NCI-H446 (cell line): ENCODE measurements at regions not wholly inside any gene's neighbourhood (a gene's known extent, or its start where the extent isn't known, plus 50 kb on each side); places are given as distances from the start of the nearest gene placed in this dataset.

Experiments used
- DNase-seq, 2 experiments: peaks; one replicate each; lab custom pipeline; 2025; lab: John Stamatoyannopoulos, UW

- DNase-seq = no peak
Measured at GRCh38 chr5:91283899-91284298, 99.2 kb downstream of the ARRDC3 start.

DNA sequence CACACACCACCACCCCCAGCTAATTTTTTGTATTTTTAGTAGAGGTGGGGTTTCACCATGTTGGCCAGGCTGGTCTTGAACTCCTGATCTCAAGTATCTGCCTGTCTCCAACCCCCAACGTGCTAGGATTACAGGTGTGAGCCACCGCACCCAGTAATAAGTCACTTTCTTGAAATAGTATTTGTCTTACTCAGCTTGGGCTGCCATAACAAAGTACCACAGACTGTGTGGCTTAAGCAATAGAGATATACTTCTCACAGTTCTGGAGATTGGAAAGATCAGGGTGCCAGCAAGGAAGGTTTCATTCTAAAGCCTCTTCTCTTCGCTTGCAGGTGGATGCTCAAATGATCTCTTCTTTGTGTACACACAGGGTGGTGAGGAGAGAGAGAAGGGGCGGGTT lies 99.8 kb downstream of the ARRDC3 start:
- no peak for DNase-seq

- no peak for DNase-seq
Measured at GRCh38 chr5:91282210-91282609, 100.9 kb downstream of the ARRDC3 start.

DNA sequence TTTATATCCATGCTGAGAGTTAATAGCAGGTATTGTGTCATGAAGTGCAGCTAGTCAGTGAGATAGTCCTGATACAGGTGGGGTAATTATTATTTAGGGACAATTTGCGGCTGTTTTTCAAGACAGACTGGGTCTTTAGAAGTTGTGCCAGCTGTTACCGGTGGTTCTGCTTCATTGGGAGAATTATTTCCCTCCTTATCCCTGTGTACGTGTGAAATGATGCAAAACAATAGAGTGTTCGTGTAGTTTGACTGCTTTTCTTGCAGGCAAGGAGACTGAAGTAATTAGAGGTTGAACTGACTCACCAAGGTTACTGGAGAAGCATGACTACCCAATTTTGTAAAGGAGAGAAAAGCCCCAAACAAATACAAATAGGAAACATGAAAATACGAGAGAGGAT lies 101.7 kb downstream of the ARRDC3 start:
- no peak for DNase-seq

DNA sequence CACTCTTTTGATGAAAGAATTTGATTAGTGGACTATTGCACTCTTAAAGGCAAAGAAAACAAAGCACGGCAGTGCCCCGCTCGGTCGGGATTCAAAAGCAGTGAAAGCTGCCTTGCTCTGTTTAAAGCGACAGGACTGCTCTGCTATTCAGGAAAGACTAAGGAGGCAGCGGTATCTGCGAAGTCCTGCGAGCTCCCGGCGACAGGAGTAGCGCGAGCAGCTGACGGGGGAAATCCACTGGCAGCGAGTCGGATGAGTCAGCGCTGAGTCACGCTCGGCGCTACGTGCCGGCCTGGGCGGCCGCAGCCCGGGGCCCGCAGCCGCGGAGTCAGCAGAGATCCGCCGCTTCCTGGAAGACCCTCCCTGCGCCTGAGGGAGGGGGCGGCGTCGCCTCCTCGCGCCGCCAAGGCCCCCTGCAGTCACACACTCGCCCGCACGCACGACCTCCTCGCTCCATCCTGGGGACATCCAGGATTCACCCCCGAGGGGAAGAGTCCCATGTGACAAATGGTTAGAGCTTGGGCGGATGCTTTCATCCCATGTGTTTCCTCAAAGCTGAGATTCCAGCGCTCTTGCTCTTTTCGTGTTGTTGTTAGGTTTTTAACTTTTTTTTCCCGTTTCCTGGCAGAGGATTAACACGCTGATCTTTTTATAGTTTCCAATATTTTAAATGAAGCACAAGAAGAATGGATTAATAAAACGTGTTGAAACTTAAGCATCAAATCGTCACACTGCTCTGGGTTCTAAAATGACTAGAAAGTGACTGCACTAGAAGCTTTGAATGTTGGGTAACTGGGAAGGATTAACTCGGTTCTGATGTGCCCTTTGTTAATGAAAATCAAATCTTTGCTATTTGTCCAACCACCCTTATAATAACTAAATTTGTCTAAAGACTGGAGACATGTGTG lies 102.5 kb downstream of the ARRDC3 start:
- DNase-seq = peak; percentile 73 to 91

- DNase-seq = no peak
Measured at GRCh38 chr5:91277840-91278239, 105.3 kb downstream of the ARRDC3 start.

- DNase-seq = peak in 1 of 2 experiments; percentile 9
Measured at GRCh38 chr5:91277093-91277626, 106.0 kb downstream of the ARRDC3 start.

DNA sequence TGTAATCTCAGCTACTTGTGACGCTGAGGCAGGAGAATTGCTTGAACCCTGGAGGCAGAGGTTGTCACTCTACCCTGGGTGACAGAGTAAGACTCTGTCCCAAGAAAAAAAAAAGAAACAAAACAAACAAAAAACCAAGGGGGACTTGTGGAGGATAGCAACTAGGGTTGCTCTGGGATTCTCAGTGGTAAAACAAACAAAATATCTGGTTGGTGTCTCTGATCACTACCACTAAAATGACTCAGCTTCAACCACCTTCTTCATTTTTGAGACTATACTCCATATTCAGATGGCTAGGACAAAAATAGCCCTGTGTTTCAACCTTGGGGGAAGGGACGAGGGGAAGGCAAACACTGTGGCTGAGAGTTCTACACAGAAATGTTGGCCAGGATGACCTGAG lies 110.3 kb downstream of the ARRDC3 start:
- no peak for DNase-seq

DNA sequence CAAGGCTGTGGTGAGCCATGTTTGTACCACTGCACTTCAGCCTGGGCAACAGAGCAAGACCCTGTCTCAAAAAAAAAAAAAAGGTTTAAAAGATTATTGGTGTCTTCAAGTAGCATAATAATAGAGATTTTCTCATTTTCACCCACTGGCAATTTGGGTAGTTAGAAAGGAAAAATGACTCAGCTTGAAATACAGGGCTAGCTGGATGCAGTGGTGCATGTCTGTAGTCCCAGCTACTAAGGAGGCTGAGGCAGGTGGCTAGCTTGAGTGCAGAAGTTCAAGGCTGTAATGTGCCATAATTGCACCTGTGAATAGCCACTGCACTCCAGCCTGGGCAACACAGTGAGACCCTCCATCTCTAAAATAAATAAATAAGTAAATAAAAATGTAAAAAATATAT lies 111.1 kb downstream of the ARRDC3 start:
- DNase-seq = no peak

- DNase-seq = no peak
Measured at GRCh38 chr5:91269198-91269597, 113.9 kb downstream of the ARRDC3 start.

GRCh38 chr5:91266184-91266705 lies 116.9 kb downstream of the ARRDC3 start:
- peak in 1 of 2 experiments; percentile 3 for DNase-seq

- DNase-seq = no peak
Measured at GRCh38 chr5:91264311-91265051, 118.6 kb downstream of the ARRDC3 start.

GRCh38 chr5:91263898-91264297 lies 119.2 kb downstream of the ARRDC3 start:
- DNase-seq = no peak

DNA sequence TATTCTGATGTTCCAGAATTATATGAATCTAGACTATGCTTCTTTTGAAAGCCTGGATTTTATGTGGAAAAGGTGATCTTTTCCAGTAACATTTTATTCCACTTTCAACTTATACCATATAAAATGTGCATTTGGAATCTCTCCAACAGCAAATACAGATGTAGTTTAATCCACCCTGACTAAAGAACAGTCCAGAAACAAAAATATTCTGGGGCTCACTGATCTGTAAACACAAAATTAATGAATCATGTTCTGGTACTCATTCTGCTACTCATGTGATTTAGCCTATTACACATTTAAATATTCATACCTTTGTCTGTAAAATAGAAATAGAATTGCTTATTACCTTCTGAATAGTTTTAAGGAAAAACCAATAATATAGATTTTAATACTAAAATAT lies 125.8 kb downstream of the ARRDC3 start:
- no peak for DNase-seq

DNA sequence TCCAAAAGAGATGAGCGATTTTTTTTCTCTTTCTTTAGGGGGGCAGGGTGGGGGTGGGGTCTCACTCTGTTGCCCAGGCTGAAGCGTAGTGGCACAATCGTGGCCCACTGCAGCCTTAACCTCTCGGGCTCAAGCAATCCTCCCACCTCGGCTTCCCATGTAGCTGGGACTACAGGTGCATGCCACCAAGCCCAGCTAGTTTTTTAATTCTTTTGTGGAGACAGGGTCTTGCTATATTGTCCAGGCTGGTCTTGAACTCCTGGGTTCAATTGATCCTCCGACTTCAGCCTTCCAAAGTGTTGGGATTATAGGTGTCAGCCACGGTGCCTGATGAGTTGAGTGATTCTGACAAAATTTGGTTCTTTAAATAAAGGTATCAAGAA lies 127.0 kb downstream of the ARRDC3 start:
- DNase-seq = no peak

DNA sequence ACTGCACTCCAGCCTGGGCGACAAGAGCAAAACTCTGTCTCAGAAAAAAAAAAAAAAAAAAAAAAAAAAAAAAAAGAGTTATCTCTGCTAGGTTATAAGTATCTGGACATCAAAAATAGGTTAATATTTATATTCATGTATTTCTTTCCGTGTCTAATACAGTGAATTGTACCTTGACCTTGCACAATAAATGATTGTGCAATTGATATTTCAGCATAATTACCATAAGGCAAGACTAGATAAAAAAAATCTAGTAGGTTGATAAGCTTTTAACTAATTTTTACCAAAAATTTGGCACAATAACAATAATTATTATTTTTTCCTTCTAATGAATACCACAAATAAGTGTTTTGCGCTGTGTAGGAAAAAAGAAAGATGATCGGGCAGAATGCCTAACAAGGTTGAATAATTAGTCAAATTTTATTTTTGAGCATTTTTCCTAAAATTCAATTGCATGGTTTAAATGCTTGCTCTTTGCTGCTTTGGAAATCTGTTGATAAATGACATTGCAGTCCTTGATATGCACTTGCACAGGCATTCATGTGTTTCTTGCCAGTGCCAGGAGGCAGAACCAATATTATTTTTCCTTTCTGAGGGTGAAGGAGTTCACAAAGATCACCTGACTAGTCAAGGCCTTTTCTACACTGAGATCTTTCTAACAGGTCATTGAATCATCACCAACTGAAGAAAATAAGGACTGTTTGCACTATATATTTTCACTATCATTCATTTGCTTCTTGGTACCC lies 127.5 kb downstream of the ARRDC3 start:
- no peak for DNase-seq

- DNase-seq = no peak
Measured at GRCh38 chr5:91252916-91253315, 130.2 kb downstream of the ARRDC3 start.

- no peak for DNase-seq
Measured at GRCh38 chr5:91245871-91246270, 137.2 kb downstream of the ARRDC3 start.

- DNase-seq = no peak
Measured at GRCh38 chr5:91245074-91245452, 138.1 kb downstream of the ARRDC3 start.

GRCh38 chr5:91244380-91245073 lies 138.6 kb downstream of the ARRDC3 start:
- DNase-seq = no peak

DNA sequence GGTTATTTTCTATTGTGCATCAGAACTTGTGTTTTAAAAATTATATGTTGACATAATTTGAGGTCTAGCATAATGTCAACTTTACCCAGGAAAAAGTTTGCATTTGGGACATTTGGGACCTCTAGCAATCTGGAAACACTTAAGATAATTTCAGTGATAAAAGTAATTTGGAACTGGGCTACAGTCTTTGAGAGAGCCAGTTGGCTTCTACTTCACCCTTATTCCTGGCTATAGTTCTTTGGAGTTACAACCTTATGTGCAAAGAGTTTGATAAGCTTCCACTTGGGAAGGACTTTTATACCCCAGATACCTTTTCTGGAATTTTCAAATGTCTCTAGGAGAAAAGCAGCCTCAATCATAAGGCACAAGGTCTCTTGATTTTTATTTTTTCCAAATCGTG lies 139.3 kb downstream of the ARRDC3 start:
- no peak for DNase-seq
